SK-N-SH (cell line): ENCODE measurements at regions not wholly inside any gene's neighbourhood (a gene's known extent, or its start where the extent isn't known, plus 50 kb on each side); places are given as distances from the start of the nearest gene placed in this dataset.

Experiments
- CTCF ChIA-PET: fragments of 300-600, 350-600 bp; formaldehyde crosslinking; extraction: SDS; loops from one replicate; lab custom pipeline; 2021; lab: Yijun Ruan, JAX
- POLR2A ChIA-PET: fragments of 350-600 bp; sonication (Branson Sonifier 250); formaldehyde crosslinking; extraction: SDS; loops from one replicate; lab custom pipeline; 2020; ENCODE audit warnings: antibody characterized with exemption, inconsistent platforms; lab: Yijun Ruan, JAX
- DNase-seq: peaks from one replicate; pipeline ENCODE4 v3.0.0; 2012
- H2AFZ ChIP-seq: fragments of 200-600 bp; sonication (generic); 2 replicates; pipeline ENCODE4 v1.8.1; 2016; ENCODE audit warnings: antibody characterized with exemption, mild to moderate bottlenecking, low read depth
- H3F3A ChIP-seq: fragments of 200-600 bp; sonication (generic); replicated peaks from 2 replicates; pipeline ENCODE3; 2016; ENCODE audit warnings: antibody characterized with exemption, mild to moderate bottlenecking; ENCODE audit not compliant: insufficient read depth
- H3K27ac ChIP-seq, 2 experiments: fragments of 200-500 bp in 1 of 2; fragments of 200-600 bp in 1 of 2; sonication (Bioruptor generic) in 1 of 2; sonication (generic), shearing (Covaris generic) in 1 of 2; 2 replicates each; pipeline versions ENCODE4 v1.5.1 to v1.6.1; 2014 to 2016; ENCODE audit warnings: low read depth in 2 of 2, inconsistent platforms in 1 of 2, low read length in 1 of 2, mild to moderate bottlenecking in 1 of 2, mixed read lengths in 1 of 2
- H3K27me3 ChIP-seq: fragments of 200-600 bp; sonication (generic), shearing (Covaris generic); 2 replicates; pipeline ENCODE4 v1.6.1; 2016; ENCODE audit warnings: mixed run types; ENCODE audit not compliant: insufficient read depth
- H3K36me3 ChIP-seq, 2 experiments: fragments of 200-500 bp in 1 of 2; fragments of 200-600 bp in 1 of 2; sonication (Bioruptor generic) in 1 of 2; sonication (generic) in 1 of 2; replicated peaks in 1 of 2; 2 replicates each; pipeline versions ENCODE3 to v1.5.1; 2014 to 2016; ENCODE audit warnings: low read length in 1 of 2, mild to moderate bottlenecking in 1 of 2; ENCODE audit not compliant: insufficient read depth in 2 of 2, control insufficient read depth in 1 of 2
- H3K4me1 ChIP-seq, 2 experiments: fragments of 200-500 bp in 1 of 2; fragments of 200-600 bp in 1 of 2; sonication (Bioruptor generic) in 1 of 2; sonication (generic), shearing (Covaris generic) in 1 of 2; 2 replicates each; pipeline versions ENCODE4 v1.5.1 to v1.6.1; 2014 to 2016; ENCODE audit warnings: low read depth in 1 of 2, low read length in 1 of 2, mixed run types in 1 of 2; ENCODE audit not compliant: insufficient read depth in 2 of 2, control insufficient read depth in 1 of 2
- H3K4me2 ChIP-seq: fragments of 200-600 bp; sonication (generic), shearing (Covaris generic); 2 replicates; pipeline ENCODE4 v1.6.1; 2017; ENCODE audit warnings: mixed run types
- H3K4me3 ChIP-seq, 2 experiments: fragments of 200-500 bp in 1 of 2; fragments of 200-600 bp in 1 of 2; sonication (Bioruptor generic) in 1 of 2; sonication (generic), shearing (Covaris generic) in 1 of 2; 2 replicates each; pipeline versions ENCODE4 v1.5.1 to v1.8.1; 2014 to 2016; ENCODE audit warnings: low read depth in 2 of 2, inconsistent platforms in 1 of 2, low read length in 1 of 2, mild to moderate bottlenecking in 1 of 2, mixed read lengths in 1 of 2, moderate library complexity in 1 of 2
- H3K79me2 ChIP-seq: fragments of 200-600 bp; sonication (generic); 2 replicates; pipeline ENCODE4 v1.8.1; 2017; ENCODE audit warnings: mild to moderate bottlenecking; ENCODE audit not compliant: insufficient read depth
- H3K9ac ChIP-seq: fragments of 200-600 bp; sonication (generic); 2 replicates; pipeline ENCODE4 v1.6.1; 2017; ENCODE audit warnings: mixed run types
- H3K9me2 ChIP-seq: fragments of 200-600 bp; sonication (generic); 2 replicates; pipeline ENCODE4 v1.6.1; 2017; ENCODE audit warnings: mixed run types
- H3K9me3 ChIP-seq: fragments of 200-600 bp; sonication (generic); 2 replicates; pipeline ENCODE4 v1.6.1; 2017; ENCODE audit warnings: mixed run types, mild to moderate bottlenecking, moderate library complexity
- H4K20me1 ChIP-seq: fragments of 200-600 bp; sonication (generic); 2 replicates; pipeline ENCODE4 v1.6.1; 2017; ENCODE audit warnings: mild to moderate bottlenecking, mixed run types; ENCODE audit not compliant: insufficient read depth
- CTCF ChIP-seq: fragments of 200-600 bp; sonication (generic); IDR thresholded peaks from 2 replicates; pipeline ENCODE4 v1.6.1; 2017; ENCODE audit warnings: antibody characterized with exemption, mild to moderate bottlenecking, moderate library complexity
- ELF1 ChIP-seq: IDR thresholded peaks from 2 replicates; pipeline ENCODE4 v1.4.0; 2012
- EP300 ChIP-seq, 2 experiments: IDR thresholded peaks; 2 replicates each; pipeline versions ENCODE4 v1.4.0 to v1.6.1; 2012; ENCODE audit warnings: borderline replicate concordance in 1 of 2, low read depth in 1 of 2, low read length in 1 of 2
- FOXJ3 ChIP-seq: sonication (generic); formaldehyde crosslinking; IDR thresholded peaks from 2 replicates; pipeline ENCODE4 v1.5.1; 2020; ENCODE audit warnings: mild to moderate bottlenecking, missing genetic modification reagents
- FOXM1 ChIP-seq: IDR thresholded peaks from 2 replicates; pipeline ENCODE4 v1.4.0; 2012; ENCODE audit warnings: low read depth, mild to moderate bottlenecking
- GATA2 ChIP-seq: sonication (generic); formaldehyde crosslinking; IDR thresholded peaks from 2 replicates; pipeline ENCODE4 v1.5.0; 2020; ENCODE audit warnings: mild to moderate bottlenecking, missing genetic modification reagents
- JUND ChIP-seq: IDR thresholded peaks from 2 replicates; pipeline ENCODE4 v1.4.0; 2012
- PBX3 ChIP-seq: IDR thresholded peaks from 2 replicates; pipeline ENCODE4; 2012
- POLR2AphosphoS5 ChIP-seq: IDR thresholded peaks from 2 replicates; pipeline ENCODE4 v1.6.1; 2012; ENCODE audit warnings: low read depth, low read length
- RAD21 ChIP-seq: IDR thresholded peaks from 2 replicates; pipeline ENCODE4 v1.6.1; 2012; ENCODE audit warnings: mild to moderate bottlenecking, low read length
- RFX5 ChIP-seq: IDR thresholded peaks from 2 replicates; pipeline ENCODE4 v1.6.1; 2012; ENCODE audit warnings: mild to moderate bottlenecking, improper control_type of control experiment, low read length
- TAF1 ChIP-seq: IDR thresholded peaks from 2 replicates; pipeline ENCODE4 v1.6.1; 2012; ENCODE audit warnings: low read depth, mild to moderate bottlenecking, low read length, moderate library complexity, borderline replicate concordance
- TCF12 ChIP-seq: IDR thresholded peaks from 2 replicates; pipeline ENCODE4 v1.4.0; 2012
- USF1 ChIP-seq: IDR thresholded peaks from 2 replicates; pipeline ENCODE4 v1.4.0; 2012; ENCODE audit warnings: low read depth, borderline replicate concordance
- YY1 ChIP-seq: IDR thresholded peaks from 2 replicates; pipeline ENCODE4 v1.4.0; 2012; ENCODE audit warnings: low read depth, mild to moderate bottlenecking
- WGBS: methylation state at CpG from one replicate; pipeline ENCODE4 v1.1.6; 2017; ENCODE audit warnings: low lambda C conversion rate; 5-methylcytosine and 5-hydroxymethylcytosine counted together

- no peak for TF ChIP-seq PBX3
- no peak for TF ChIP-seq TAF1
- no peak for TF ChIP-seq FOXM1
- no peak for TF ChIP-seq ELF1
- TF ChIP-seq FOXJ3 (CRISPR knock-in tag), result no peak
- TF ChIP-seq GATA2 (CRISPR knock-in tag), result no peak
Measured at GRCh38 chr6:126477678-126478077, 137.8 kb downstream of the CENPW start (continued).

DNA sequence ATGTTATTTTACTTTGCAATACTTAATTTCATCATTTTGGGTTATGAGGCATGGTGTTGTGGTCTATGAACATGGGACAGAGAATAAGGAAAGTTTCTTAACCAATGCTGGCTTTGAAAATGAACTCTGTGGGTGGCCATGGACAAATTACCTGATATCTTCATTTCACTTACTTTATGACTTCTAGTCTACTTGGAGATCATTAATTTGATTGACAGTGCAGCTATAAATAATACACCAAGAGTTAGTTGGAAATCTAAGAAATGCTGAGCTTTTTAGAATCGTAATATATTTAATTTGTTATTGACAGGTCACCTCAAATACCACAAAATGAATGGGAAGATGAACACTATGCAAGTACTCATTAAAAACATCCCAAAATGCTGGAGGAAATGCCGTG lies 140.4 kb downstream of the CENPW start:
- no peaks in the 10 kb centered on the region for H3K79me2 ChIP-seq
- H3K4me2 ChIP-seq, result no peak overlapping the region
- H2AFZ ChIP-seq, result no peak overlapping the region
- no peaks in the 10 kb centered on the region for H3K9me3 ChIP-seq
- no peaks in the 10 kb centered on the region for H3K36me3 ChIP-seq
- ChIA-PET CTCF (interaction anchor here (1.1 kb wide), 1 partner anchor 12 kb away, joined by 3 read pairs; no protein-coding TSS in a partner anchor), POLR2A (no interaction called here)
- no peaks in the 10 kb centered on the region for H4K20me1 ChIP-seq
- H3K9ac ChIP-seq, result no peak overlapping the region
- H3K9me2 ChIP-seq, result no peaks in the 10 kb centered on the region
- H3K27me3 ChIP-seq, result no peaks in the 10 kb centered on the region
- no peak for DNase-seq
- H3K27ac ChIP-seq, result no peak overlapping the region
- no peak overlapping the region for H3K4me3 ChIP-seq
- H3K4me1 ChIP-seq, result no peaks in the 10 kb centered on the region; a peak in 1 of 4 replicates
- WGBS, result 22% methylated on average over 2 of the region's 2 CpGs
- no peaks in the 10 kb centered on the region for H3F3A ChIP-seq
- TF ChIP-seq POLR2AphosphoS5, result no peak
- no peak for TF ChIP-seq JUND
- TF ChIP-seq CTCF, result no peak
- TF ChIP-seq USF1, result no peak
- TF ChIP-seq FOXM1, result no peak
- TF ChIP-seq TAF1, result no peak
- no peak for TF ChIP-seq TCF12
- TF ChIP-seq YY1, result no peak
- no peak for TF ChIP-seq PBX3
- TF ChIP-seq RAD21, result no peak
- TF ChIP-seq EP300 (IDR thresholded peaks at IDR 0.05; ENCODE audit: borderline replicate concordance in 1 of 2, low read depth in 1 of 2, low read length in 1 of 2), result no peak
- TF ChIP-seq RFX5, result no peak
